Vagina (tissue), 2 donors: ENCODE measurements at regions not wholly inside any gene's neighbourhood (a gene's known extent, or its start where the extent isn't known, plus 50 kb on each side); places are given as distances from the start of the nearest gene placed in this dataset.

ENCODE experiments used
- POLR2A ChIP-seq, 2 donors: fragments of 450-650 bp; IDR thresholded peaks; one replicate each; pipeline ENCODE4 v1.6.1; 2017; ENCODE audit warnings: antibody characterized with exemption in 2 of 2, mild to moderate bottlenecking in 2 of 2, moderate library complexity in 2 of 2
- POLR2AphosphoS5 ChIP-seq, 2 donors: sonication (generic); formaldehyde crosslinking; IDR thresholded peaks; one replicate each; pipeline ENCODE4 v1.9.0; 2017; ENCODE audit warnings: antibody characterized with exemption in 2 of 2, mild to moderate bottlenecking in 2 of 2, low read depth in 1 of 2; ENCODE audit not compliant: insufficient read depth in 1 of 2
- TF ChIP-seq, protein P1 (sequence below), 3 experiments: fragments of 450-650 bp in 2 of 3; fragments of 200-600 bp in 1 of 3; sonication (generic) in 1 of 3; IDR thresholded peaks; one replicate each; pipeline ENCODE4 v1.5.1; 2017 to 2019; ENCODE audit warnings: antibody characterized with exemption in 3 of 3, mild to moderate bottlenecking in 2 of 3, moderate library complexity in 2 of 3

GRCh38 chr12:118783703-118784102, 197.6 kb upstream of the SRRM4 start:
- TF ChIP-seq POLR2A (IDR thresholded peaks at IDR 0.05) (no peak), POLR2AphosphoS5 (IDR thresholded peaks at IDR 0.05; ENCODE audit: insufficient read depth in 1 of 2, low read depth in 1 of 2) (no peak)
- TF ChIP-seq, protein P1, sequence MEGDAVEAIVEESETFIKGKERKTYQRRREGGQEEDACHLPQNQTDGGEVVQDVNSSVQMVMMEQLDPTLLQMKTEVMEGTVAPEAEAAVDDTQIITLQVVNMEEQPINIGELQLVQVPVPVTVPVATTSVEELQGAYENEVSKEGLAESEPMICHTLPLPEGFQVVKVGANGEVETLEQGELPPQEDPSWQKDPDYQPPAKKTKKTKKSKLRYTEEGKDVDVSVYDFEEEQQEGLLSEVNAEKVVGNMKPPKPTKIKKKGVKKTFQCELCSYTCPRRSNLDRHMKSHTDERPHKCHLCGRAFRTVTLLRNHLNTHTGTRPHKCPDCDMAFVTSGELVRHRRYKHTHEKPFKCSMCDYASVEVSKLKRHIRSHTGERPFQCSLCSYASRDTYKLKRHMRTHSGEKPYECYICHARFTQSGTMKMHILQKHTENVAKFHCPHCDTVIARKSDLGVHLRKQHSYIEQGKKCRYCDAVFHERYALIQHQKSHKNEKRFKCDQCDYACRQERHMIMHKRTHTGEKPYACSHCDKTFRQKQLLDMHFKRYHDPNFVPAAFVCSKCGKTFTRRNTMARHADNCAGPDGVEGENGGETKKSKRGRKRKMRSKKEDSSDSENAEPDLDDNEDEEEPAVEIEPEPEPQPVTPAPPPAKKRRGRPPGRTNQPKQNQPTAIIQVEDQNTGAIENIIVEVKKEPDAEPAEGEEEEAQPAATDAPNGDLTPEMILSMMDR (IDR thresholded peaks at IDR 0.05): no peak
